Natural killer cell treated with Interleukin-12 subunit alpha and Interleukin-12 subunit beta and Interleukin-15 and Interleukin-18, amount 100 ng/mL, for 72 hours (primary cell): ENCODE measurements at regions not wholly inside any gene's neighbourhood (a gene's known extent, or its start where the extent isn't known, plus 50 kb on each side); places are given as distances from the start of the nearest gene placed in this dataset.
"Not testable (repeated sequence)": the region's sequence is repeated elsewhere in the genome, so short reads cannot be mapped to it uniquely, and the experiment has no call there.

Experiments
- ATAC-seq, 2 donors: fragments of 150-1000 bp; cut with Tn5 transposase in 1 of 2; sonication (Bioruptor Pico), chemical (Tn5 transposase) in 1 of 2; 2 replicates each; pipeline ENCODE4 v1.10.0; 2021
- DNase-seq: peaks from one replicate; pipeline ENCODE4 v3.0.0; 2022; ENCODE audit warnings: low spot score
- H3K27ac Mint-ChIP-seq, 2 donors: 1 replicate in 1 of 2; 2 replicates in 1 of 2; pipeline ENCODE4 v1.8.0; 2022; ENCODE audit warnings: mixed read lengths in 2 of 2, mild to moderate bottlenecking in 1 of 2, moderate library complexity in 1 of 2
- H3K27me3 Mint-ChIP-seq, 2 donors: 1 replicate in 1 of 2; 2 replicates in 1 of 2; pipeline ENCODE4 v1.8.0; 2022; ENCODE audit warnings: mixed read lengths in 2 of 2
- H3K36me3 Mint-ChIP-seq: one replicate; pipeline ENCODE4 v1.8.0; 2022; ENCODE audit warnings: mixed read lengths
- H3K4me1 Mint-ChIP-seq, 2 donors: 1 replicate in 1 of 2; 2 replicates in 1 of 2; pipeline ENCODE4 v1.8.0; 2022; ENCODE audit warnings: low read depth in 2 of 2, mixed read lengths in 2 of 2, mild to moderate bottlenecking in 1 of 2
- H3K4me3 Mint-ChIP-seq: one replicate; pipeline ENCODE4 v1.8.0; 2022; ENCODE audit warnings: mixed read lengths
- H3K9me3 Mint-ChIP-seq: 2 replicates; pipeline ENCODE4 v1.8.0; 2022; ENCODE audit warnings: mixed read lengths

- Mint-ChIP-seq H3K27ac (no peak overlapping the region), H3K4me1 (no peaks in the 10 kb centered on the region), H3K36me3 (no peaks in the 10 kb centered on the region), H3K9me3 (peaks cover 4% of the 10 kb centered on the region), H3K4me3 (no peak overlapping the region), H3K27me3 (no peaks in the 10 kb centered on the region)
- ATAC-seq (no peak), DNase-seq (no peak)
These were observed 151.8 kb upstream of the SOX14 start for GRCh38 chr3:137612291-137612690.

- Mint-ChIP-seq H3K27ac (no peak overlapping the region), H3K4me3 (no peak overlapping the region), H3K27me3 (no peaks in the 10 kb centered on the region), H3K4me1 (no peaks in the 10 kb centered on the region), H3K9me3 (peaks cover 4% of the 10 kb centered on the region), H3K36me3 (no peaks in the 10 kb centered on the region)
- ATAC-seq (no peak), DNase-seq (no peak)
These were observed 148.3 kb upstream of the SOX14 start for GRCh38 chr3:137615659-137616418.

- no peak for ATAC-seq
These were observed 122.0 kb upstream of the SOX14 start for GRCh38 chr3:137641879-137642704.

GRCh38 chr3:137642831-137643230 is 121.3 kb upstream of the SOX14 start:
- Mint-ChIP-seq H3K4me3 (no peak overlapping the region), H3K9me3 (peaks cover 3% of the 10 kb centered on the region), H3K36me3 (no peaks in the 10 kb centered on the region), H3K4me1 (no peaks in the 10 kb centered on the region), H3K27me3 (no peaks in the 10 kb centered on the region), H3K27ac (no peak overlapping the region)
- no peak for ATAC-seq
- no peak for DNase-seq

More at GRCh38 chr3:137641879-137642704, 122.0 kb upstream of the SOX14 start:
- no peak for DNase-seq
- Mint-ChIP-seq H3K4me3 (no peak overlapping the region), H3K9me3 (no peaks in the 10 kb centered on the region), H3K27me3 (no peaks in the 10 kb centered on the region), H3K36me3 (no peaks in the 10 kb centered on the region), H3K27ac (no peak overlapping the region), H3K4me1 (no peaks in the 10 kb centered on the region)

GRCh38 chr3:137647179-137647578 is 116.9 kb upstream of the SOX14 start:
- no peaks in the 10 kb centered on the region for H3K4me1 Mint-ChIP-seq
- no peaks in the 10 kb centered on the region for H3K36me3 Mint-ChIP-seq
- ATAC-seq (no peak), DNase-seq (no peak)
- no peaks in the 10 kb centered on the region for H3K27me3 Mint-ChIP-seq
- no peak overlapping the region for H3K27ac Mint-ChIP-seq
- peaks cover 17% of the 10 kb centered on the region for H3K9me3 Mint-ChIP-seq
- no peak overlapping the region for H3K4me3 Mint-ChIP-seq

GRCh38 chr3:137669519-137670060 is 94.5 kb upstream of the SOX14 start:
- ATAC-seq (no peak), DNase-seq (no peak)
- Mint-ChIP-seq H3K4me1 (no peaks in the 10 kb centered on the region), H3K4me3 (no peak overlapping the region), H3K36me3 (no peaks in the 10 kb centered on the region), H3K27ac (no peak overlapping the region), H3K27me3 (no peaks in the 10 kb centered on the region), H3K9me3 (peaks cover 8% of the 10 kb centered on the region)

- Mint-ChIP-seq H3K9me3 (peaks cover 3% of the 10 kb centered on the region), H3K4me1 (no peaks in the 10 kb centered on the region), H3K27ac (no peak overlapping the region), H3K4me3 (no peak overlapping the region), H3K27me3 (no peaks in the 10 kb centered on the region), H3K36me3 (no peaks in the 10 kb centered on the region)
- ATAC-seq (no peak), DNase-seq (no peak)
These were observed 76.8 kb upstream of the SOX14 start for GRCh38 chr3:137687181-137687879.

GRCh38 chr3:137692803-137693431 is 71.2 kb upstream of the SOX14 start:
- H3K9me3 Mint-ChIP-seq: peaks cover 9% of the 10 kb centered on the region
- ATAC-seq: no peak
- no peaks in the 10 kb centered on the region for H3K4me1 Mint-ChIP-seq
- no peak overlapping the region for H3K27ac Mint-ChIP-seq
- H3K27me3 Mint-ChIP-seq: no peaks in the 10 kb centered on the region
- no peak for DNase-seq
- H3K4me3 Mint-ChIP-seq: no peak overlapping the region
- H3K36me3 Mint-ChIP-seq: no peaks in the 10 kb centered on the region

- Mint-ChIP-seq H3K27ac (no peak overlapping the region), H3K27me3 (no peaks in the 10 kb centered on the region), H3K4me3 (no peak overlapping the region), H3K36me3 (no peaks in the 10 kb centered on the region), H3K4me1 (no peaks in the 10 kb centered on the region), H3K9me3 (peaks cover 12% of the 10 kb centered on the region)
- no peak for DNase-seq
- ATAC-seq: no peak
These were observed 70.3 kb upstream of the SOX14 start for GRCh38 chr3:137693791-137694190.

GRCh38 chr3:137694836-137695235 is 69.3 kb upstream of the SOX14 start:
- no peak for DNase-seq
- H3K4me1 Mint-ChIP-seq: no peaks in the 10 kb centered on the region
- no peak overlapping the region for H3K27ac Mint-ChIP-seq
- no peak for ATAC-seq
- H3K4me3 Mint-ChIP-seq: no peak overlapping the region
- H3K27me3 Mint-ChIP-seq: no peaks in the 10 kb centered on the region
- H3K36me3 Mint-ChIP-seq: no peaks in the 10 kb centered on the region
- peaks cover 10% of the 10 kb centered on the region for H3K9me3 Mint-ChIP-seq

- H3K36me3 Mint-ChIP-seq: no peaks in the 10 kb centered on the region
- DNase-seq (no peak), ATAC-seq (no peak)
- H3K4me3 Mint-ChIP-seq: no peak overlapping the region
- peaks cover 10% of the 10 kb centered on the region for H3K9me3 Mint-ChIP-seq
- H3K4me1 Mint-ChIP-seq: no peaks in the 10 kb centered on the region
- no peak overlapping the region for H3K27ac Mint-ChIP-seq
- H3K27me3 Mint-ChIP-seq: no peaks in the 10 kb centered on the region
These were observed 68.8 kb upstream of the SOX14 start for GRCh38 chr3:137695351-137695750.

- no peak for DNase-seq
- Mint-ChIP-seq H3K27me3 (no peaks in the 10 kb centered on the region), H3K27ac (no peak overlapping the region), H3K9me3 (peaks cover 10% of the 10 kb centered on the region), H3K4me3 (no peak overlapping the region), H3K36me3 (peaks cover 4% of the 10 kb centered on the region), H3K4me1 (no peaks in the 10 kb centered on the region)
- ATAC-seq: no peak
These were observed 55.0 kb upstream of the SOX14 start for GRCh38 chr3:137709011-137709601.

GRCh38 chr3:137713965-137714364 is 50.1 kb upstream of the SOX14 start:
- ATAC-seq, H3K27ac Mint-ChIP-seq, H3K4me3 Mint-ChIP-seq, DNase-seq, H3K27me3 Mint-ChIP-seq, H3K4me1 Mint-ChIP-seq: not testable (repeated sequence)
- Mint-ChIP-seq H3K9me3 (peaks cover 17% of the 10 kb centered on the region), H3K36me3 (peaks cover 11% of the 10 kb centered on the region)
